ENCODE measurements at regions not wholly inside any gene's neighbourhood (a gene's known extent, or its start where the extent isn't known, plus 50 kb on each side); places are given as distances from the start of the nearest gene placed in this dataset.

GRCh38 chr20:60535211-60535610 lies 577.0 kb downstream of the CDH26 start:
- no peak overlapping the region for H3K4me3 ChIP-seq (ENCODE audit: low read depth, low read length, poor library complexity, severe bottlenecking)
- H3K9me3 ChIP-seq (ENCODE audit: low read length) = no peaks in the 10 kb centered on the region
- intact Hi-C loops (cut with micrococcal nuclease; ENCODE audit: unreplicated experiment) = no loop called here
- no peaks in the 10 kb centered on the region for H3K9me2 ChIP-seq (ENCODE audit: insufficient read depth, low read length)
- TF ChIP-seq EZH2phosphoT487 (IDR thresholded peaks at IDR 0.05; ENCODE audit: borderline replicate concordance, low read depth, low read length) = no peak
- TF ChIP-seq, protein P1, sequence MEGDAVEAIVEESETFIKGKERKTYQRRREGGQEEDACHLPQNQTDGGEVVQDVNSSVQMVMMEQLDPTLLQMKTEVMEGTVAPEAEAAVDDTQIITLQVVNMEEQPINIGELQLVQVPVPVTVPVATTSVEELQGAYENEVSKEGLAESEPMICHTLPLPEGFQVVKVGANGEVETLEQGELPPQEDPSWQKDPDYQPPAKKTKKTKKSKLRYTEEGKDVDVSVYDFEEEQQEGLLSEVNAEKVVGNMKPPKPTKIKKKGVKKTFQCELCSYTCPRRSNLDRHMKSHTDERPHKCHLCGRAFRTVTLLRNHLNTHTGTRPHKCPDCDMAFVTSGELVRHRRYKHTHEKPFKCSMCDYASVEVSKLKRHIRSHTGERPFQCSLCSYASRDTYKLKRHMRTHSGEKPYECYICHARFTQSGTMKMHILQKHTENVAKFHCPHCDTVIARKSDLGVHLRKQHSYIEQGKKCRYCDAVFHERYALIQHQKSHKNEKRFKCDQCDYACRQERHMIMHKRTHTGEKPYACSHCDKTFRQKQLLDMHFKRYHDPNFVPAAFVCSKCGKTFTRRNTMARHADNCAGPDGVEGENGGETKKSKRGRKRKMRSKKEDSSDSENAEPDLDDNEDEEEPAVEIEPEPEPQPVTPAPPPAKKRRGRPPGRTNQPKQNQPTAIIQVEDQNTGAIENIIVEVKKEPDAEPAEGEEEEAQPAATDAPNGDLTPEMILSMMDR (conservative IDR thresholded peaks at IDR 0.05; ENCODE audit: low read length) = no peak
- ChIA-PET POLR2A (no interaction called here), CTCF (ENCODE audit: unreplicated experiment) (no interaction called here)
- no peak for DNase-seq (ENCODE audit: low spot score)
- no peaks in the 10 kb centered on the region for H3K4me1 ChIP-seq (ENCODE audit: insufficient read depth, low read length, poor library complexity, severe bottlenecking)
- H2AFZ ChIP-seq (ENCODE audit: low read length) = no peak overlapping the region
- H3K79me2 ChIP-seq (ENCODE audit: insufficient read depth, low read depth, low read length) = no peaks in the 10 kb centered on the region
- no peaks in the 10 kb centered on the region for H4K20me1 ChIP-seq (ENCODE audit: insufficient read depth, low read length)
- no peaks in the 10 kb centered on the region for H3K36me3 ChIP-seq (ENCODE audit: insufficient read depth, low read length)
- no peak overlapping the region for H3K4me2 ChIP-seq (ENCODE audit: low read length)
- H3K27ac ChIP-seq (ENCODE audit: low read depth, low read length, poor library complexity, severe bottlenecking) = no peak overlapping the region
- BruUV-seq (replicated peaks) = no TSS peak

- intact Hi-C loops (cut with micrococcal nuclease; ENCODE audit: unreplicated experiment) = no loop called here
- Histone ChIP-seq H3K36me3 (ENCODE audit: insufficient read depth, low read length) (no peaks in the 10 kb centered on the region), H3K4me1 (ENCODE audit: insufficient read depth, low read length, poor library complexity, severe bottlenecking) (no peaks in the 10 kb centered on the region), H4K20me1 (ENCODE audit: insufficient read depth, low read length) (no peaks in the 10 kb centered on the region), H3K9me2 (ENCODE audit: insufficient read depth, low read length) (no peaks in the 10 kb centered on the region), H3K4me3 (ENCODE audit: low read depth, low read length, poor library complexity, severe bottlenecking) (no peak overlapping the region), H2AFZ (ENCODE audit: low read length) (no peak overlapping the region), H3K9me3 (ENCODE audit: low read length) (no peaks in the 10 kb centered on the region), H3K27ac (ENCODE audit: low read depth, low read length, poor library complexity, severe bottlenecking) (no peak overlapping the region), H3K79me2 (ENCODE audit: insufficient read depth, low read depth, low read length) (no peaks in the 10 kb centered on the region), H3K4me2 (ENCODE audit: low read length) (no peak overlapping the region)
- no peak for DNase-seq (ENCODE audit: low spot score)
- TF ChIP-seq EZH2phosphoT487 (IDR thresholded peaks at IDR 0.05; ENCODE audit: borderline replicate concordance, low read depth, low read length) = no peak
- TF ChIP-seq, protein P1 (conservative IDR thresholded peaks at IDR 0.05; ENCODE audit: low read length) = no peak
- ChIA-PET POLR2A (interaction anchor here (0.7 kb wide), 1 partner anchor 23 kb away, joined by 3 read pairs; no protein-coding TSS in a partner anchor), CTCF (ENCODE audit: unreplicated experiment) (no interaction called here)
- no TSS peak for BruUV-seq (replicated peaks)
Measured at GRCh38 chr20:60540591-60540990, 582.4 kb downstream of the CDH26 start.

DNA sequence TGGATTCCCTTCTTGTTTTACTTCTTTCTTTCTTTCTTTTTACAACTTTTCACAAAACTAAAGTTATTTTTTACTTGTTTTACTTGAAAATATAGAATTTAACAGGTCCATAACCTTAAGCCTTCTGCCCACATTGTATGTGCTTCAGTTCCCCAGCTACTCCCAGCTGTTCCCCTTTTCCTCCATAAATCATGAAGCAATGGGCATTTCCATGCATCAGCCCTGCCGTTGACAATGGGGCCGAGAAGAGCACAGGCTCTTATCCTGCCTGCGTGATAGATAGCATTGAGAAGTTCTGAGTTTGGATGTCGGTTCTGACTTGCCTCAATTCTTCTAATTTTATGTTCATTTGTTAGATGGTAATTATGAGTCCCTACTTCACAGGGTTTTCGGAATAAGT lies 583.8 kb downstream of the CDH26 start:
- no peak overlapping the region for H3K27ac ChIP-seq (ENCODE audit: low read depth, low read length, poor library complexity, severe bottlenecking)
- ChIA-PET POLR2A (no interaction called here), CTCF (ENCODE audit: unreplicated experiment) (no interaction called here)
- no peaks in the 10 kb centered on the region for H3K4me1 ChIP-seq (ENCODE audit: insufficient read depth, low read length, poor library complexity, severe bottlenecking)
- no peaks in the 10 kb centered on the region for H4K20me1 ChIP-seq (ENCODE audit: insufficient read depth, low read length)
- intact Hi-C loops (cut with micrococcal nuclease; ENCODE audit: unreplicated experiment) = no loop called here
- H2AFZ ChIP-seq (ENCODE audit: low read length) = no peak overlapping the region
- DNase-seq (ENCODE audit: low spot score) = no peak
- H3K9me3 ChIP-seq (ENCODE audit: low read length) = no peaks in the 10 kb centered on the region
- no peak overlapping the region for H3K4me2 ChIP-seq (ENCODE audit: low read length)
- no peaks in the 10 kb centered on the region for H3K79me2 ChIP-seq (ENCODE audit: insufficient read depth, low read depth, low read length)
- H3K36me3 ChIP-seq (ENCODE audit: insufficient read depth, low read length) = no peaks in the 10 kb centered on the region
- H3K4me3 ChIP-seq (ENCODE audit: low read depth, low read length, poor library complexity, severe bottlenecking) = no peak overlapping the region
- no TSS peak for BruUV-seq (replicated peaks)
- TF ChIP-seq, protein P1 (conservative IDR thresholded peaks at IDR 0.05; ENCODE audit: low read length) = no peak
- TF ChIP-seq EZH2phosphoT487 (IDR thresholded peaks at IDR 0.05; ENCODE audit: borderline replicate concordance, low read depth, low read length) = no peak
- H3K9me2 ChIP-seq (ENCODE audit: insufficient read depth, low read length) = no peaks in the 10 kb centered on the region

Data from OCI-LY7 (cell line).